ENCODE measurements at regions not wholly inside any gene's neighbourhood (a gene's known extent, or its start where the extent isn't known, plus 50 kb on each side); places are given as distances from the start of the nearest gene placed in this dataset.

GRCh38 chr2:217625557-217626169 is 377.1 kb downstream of the TNS1 start:
- no peak for DNase-seq (ENCODE audit: low spot score)

- DNase-seq (ENCODE audit: low spot score), result no peak
These were observed 379.4 kb downstream of the TNS1 start for GRCh38 chr2:217623281-217623912.

GRCh38 chr2:217622205-217623060 is 380.4 kb downstream of the TNS1 start:
- no peak for DNase-seq (ENCODE audit: low spot score)

GRCh38 chr2:217621391-217621801 is 381.4 kb downstream of the TNS1 start:
- DNase-seq (ENCODE audit: low spot score), result no peak

GRCh38 chr2:217618744-217619143 is 384.1 kb downstream of the TNS1 start:
- DNase-seq (ENCODE audit: low spot score), result no peak

- no peak for DNase-seq (ENCODE audit: low spot score)
These were observed 385.2 kb downstream of the TNS1 start for GRCh38 chr2:217617616-217618022.

GRCh38 chr2:217616936-217617335 is 385.9 kb downstream of the TNS1 start:
- no peak for DNase-seq (ENCODE audit: low spot score)

- no peak for DNase-seq (ENCODE audit: low spot score)
These were observed 387.6 kb downstream of the TNS1 start for GRCh38 chr2:217615171-217615570.

- no peak for DNase-seq (ENCODE audit: low spot score)
These were observed 388.3 kb downstream of the TNS1 start for GRCh38 chr2:217614498-217614897.

- DNase-seq (ENCODE audit: low spot score), result no peak
These were observed 388.7 kb downstream of the TNS1 start for GRCh38 chr2:217614096-217614495.

GRCh38 chr2:217612920-217613319 is 389.9 kb downstream of the TNS1 start:
- DNase-seq (ENCODE audit: low spot score), result no peak

GRCh38 chr2:217612211-217612610 is 390.6 kb downstream of the TNS1 start:
- DNase-seq (ENCODE audit: low spot score), result no peak

- DNase-seq (ENCODE audit: low spot score), result no peak
These were observed 391.1 kb downstream of the TNS1 start for GRCh38 chr2:217611626-217612127.

- DNase-seq (ENCODE audit: low spot score), result no peak
These were observed 391.7 kb downstream of the TNS1 start for GRCh38 chr2:217611056-217611455.

GRCh38 chr2:217610401-217610814 is 392.4 kb downstream of the TNS1 start:
- DNase-seq (ENCODE audit: low spot score), result no peak

- no peak for DNase-seq (ENCODE audit: low spot score)
These were observed 392.8 kb downstream of the TNS1 start for GRCh38 chr2:217609952-217610351.

- DNase-seq (ENCODE audit: low spot score), result no peak
These were observed 396.5 kb downstream of the TNS1 start for GRCh38 chr2:217606296-217606695.

GRCh38 chr2:217604527-217605194 is 398.1 kb downstream of the TNS1 start:
- DNase-seq (ENCODE audit: low spot score), result no peak

- no peak for DNase-seq (ENCODE audit: low spot score)
These were observed 401.2 kb downstream of the TNS1 start for GRCh38 chr2:217601601-217602000.

GRCh38 chr2:217599906-217600305 is 402.9 kb downstream of the TNS1 start:
- DNase-seq (ENCODE audit: low spot score), result no peak

- no peak for DNase-seq (ENCODE audit: low spot score)
These were observed 405.1 kb downstream of the TNS1 start for GRCh38 chr2:217597681-217598080.

- no peak for DNase-seq (ENCODE audit: low spot score)
These were observed 405.6 kb downstream of the TNS1 start for GRCh38 chr2:217597145-217597544.

All from RKO (cell line).